IPS-NIHi7 (cell line): ENCODE measurements at regions not wholly inside any gene's neighbourhood (a gene's known extent, or its start where the extent isn't known, plus 50 kb on each side); places are given as distances from the start of the nearest gene placed in this dataset.
"Not testable (repeated sequence)": the region's sequence is repeated elsewhere in the genome, so short reads cannot be mapped to it uniquely, and the experiment has no call there.

ENCODE experiments used
- DNase-seq: peaks from one replicate; pipeline ENCODE4 v3.0.0; 2012; ENCODE audit warnings: mixed read lengths; ENCODE audit errors: extremely low spot score

GRCh38 chr3:29141197-29141917 is 139.5 kb upstream of the RBMS3 start:
- DNase-seq, result no peak

GRCh38 chr3:29141918-29142275 is 139.0 kb upstream of the RBMS3 start:
- no peak for DNase-seq

- DNase-seq, result no peak
Observed at GRCh38 chr3:29143151-29143550, 137.7 kb upstream of the RBMS3 start.

- DNase-seq, result no peak
Observed at GRCh38 chr3:29144361-29144760, 136.5 kb upstream of the RBMS3 start.

GRCh38 chr3:29144807-29145206 is 136.1 kb upstream of the RBMS3 start:
- DNase-seq, result no peak

- DNase-seq, result no peak
Observed at GRCh38 chr3:29145360-29145759, 135.5 kb upstream of the RBMS3 start.

- peak; percentile 20 for DNase-seq
Observed at GRCh38 chr3:29152379-29152778, 128.5 kb upstream of the RBMS3 start.

- no peak for DNase-seq
Observed at GRCh38 chr3:29153811-29154210, 127.1 kb upstream of the RBMS3 start.

GRCh38 chr3:29156086-29156715 is 124.7 kb upstream of the RBMS3 start:
- no peak for DNase-seq

- DNase-seq, result no peak
Observed at GRCh38 chr3:29164825-29165224, 116.0 kb upstream of the RBMS3 start.

GRCh38 chr3:29167180-29167579 is 113.7 kb upstream of the RBMS3 start:
- DNase-seq, result no peak

GRCh38 chr3:29168081-29168480 is 112.8 kb upstream of the RBMS3 start:
- DNase-seq, result no peak

GRCh38 chr3:29168696-29169095 is 112.2 kb upstream of the RBMS3 start:
- DNase-seq, result no peak

- DNase-seq, result no peak
Observed at GRCh38 chr3:29169451-29169850, 111.4 kb upstream of the RBMS3 start.

- no peak for DNase-seq
Observed at GRCh38 chr3:29171043-29171990, 109.6 kb upstream of the RBMS3 start.

- DNase-seq, result peak; percentile 15
Observed at GRCh38 chr3:29176501-29176900, 104.4 kb upstream of the RBMS3 start.

GRCh38 chr3:29178809-29179793 is 101.8 kb upstream of the RBMS3 start:
- no peak for DNase-seq

- DNase-seq, result no peak
Observed at GRCh38 chr3:29181149-29181780, 99.6 kb upstream of the RBMS3 start.

GRCh38 chr3:29181872-29182271 is 99.0 kb upstream of the RBMS3 start:
- DNase-seq, result no peak

GRCh38 chr3:29182828-29183227 is 98.0 kb upstream of the RBMS3 start:
- not testable (repeated sequence) for DNase-seq
